Caki2 (cell line): ENCODE measurements at regions not wholly inside any gene's neighbourhood (a gene's known extent, or its start where the extent isn't known, plus 50 kb on each side); places are given as distances from the start of the nearest gene placed in this dataset.
A peak's percentile ranks its signal among the peaks of the same experiment; 100 is the strongest.

Experiments
- DNase-seq: peaks from one replicate; pipeline ENCODE4 v3.0.0-alpha.2; 2015; ENCODE audit warnings: low read depth
- in situ Hi-C: cut with HindIII; loops from 2 replicates; pipeline ENCODE4 v1.10.0; 2016; ENCODE audit warnings: low sequenced_read_pairs, low pct_unique_long_range_greater_than_20kb, mixed read lengths

- in situ Hi-C loops, result no loop called here
- DNase-seq, result peak; percentile 17
Observed at GRCh38 chr5:71960195-71960594, 147.1 kb upstream of the MAP1B start.

DNA sequence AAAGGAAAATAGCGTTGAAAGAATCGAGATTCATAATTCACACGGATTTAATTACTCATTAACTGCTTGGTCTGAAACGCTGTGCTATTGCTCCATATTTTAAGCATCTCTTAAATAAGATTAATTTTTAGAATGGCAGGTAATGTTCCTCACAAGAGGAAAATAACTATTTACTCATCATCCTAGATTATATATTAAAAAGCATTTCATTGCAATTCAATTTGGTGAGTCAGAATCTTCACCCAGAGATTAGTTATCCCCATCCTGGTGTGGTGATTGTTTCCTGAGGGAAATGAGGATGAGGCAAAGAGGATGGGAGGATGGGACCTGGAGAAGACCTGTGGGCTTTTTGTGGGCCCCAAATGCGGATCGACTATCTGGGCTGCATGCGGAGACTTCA is 145.5 kb upstream of the MAP1B start:
- DNase-seq, result no peak
- in situ Hi-C loops, result no loop called here

- in situ Hi-C loops, result no loop called here
- no peak for DNase-seq
Observed at GRCh38 chr5:71969460-71969859, 137.8 kb upstream of the MAP1B start.

DNA sequence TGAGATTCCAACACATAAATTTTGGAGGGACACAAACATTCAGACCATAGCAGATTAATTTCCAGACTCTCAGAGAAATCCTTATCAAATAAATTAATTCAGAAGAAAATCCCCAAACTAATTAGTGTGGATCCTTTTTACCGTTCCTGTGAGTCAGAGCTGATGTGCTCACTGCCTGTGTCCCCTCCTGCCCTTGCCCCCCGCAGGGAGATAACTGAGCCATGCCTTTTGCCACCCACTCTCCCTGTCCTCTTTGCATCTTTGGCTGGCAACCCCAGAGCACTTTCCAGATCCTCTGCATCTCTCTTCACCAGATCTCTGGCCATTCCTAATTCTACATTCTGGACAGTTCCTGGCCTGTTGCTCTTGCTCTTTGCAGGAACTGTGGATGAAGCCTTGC is 135.4 kb upstream of the MAP1B start:
- no peak for DNase-seq
- in situ Hi-C loops, result no loop called here

GRCh38 chr5:71972777-71973473 is 134.3 kb upstream of the MAP1B start:
- DNase-seq, result no peak
- in situ Hi-C loops, result no loop called here

GRCh38 chr5:71973563-71973962 is 133.7 kb upstream of the MAP1B start:
- DNase-seq, result no peak
- in situ Hi-C loops, result no loop called here

- no peak for DNase-seq
- in situ Hi-C loops, result no loop called here
Observed at GRCh38 chr5:71974165-71974564, 133.1 kb upstream of the MAP1B start.

- in situ Hi-C loops, result no loop called here
- no peak for DNase-seq
Observed at GRCh38 chr5:71974622-71975021, 132.7 kb upstream of the MAP1B start.

GRCh38 chr5:71976449-71976848 is 130.8 kb upstream of the MAP1B start:
- DNase-seq, result no peak
- in situ Hi-C loops, result no loop called here

DNA sequence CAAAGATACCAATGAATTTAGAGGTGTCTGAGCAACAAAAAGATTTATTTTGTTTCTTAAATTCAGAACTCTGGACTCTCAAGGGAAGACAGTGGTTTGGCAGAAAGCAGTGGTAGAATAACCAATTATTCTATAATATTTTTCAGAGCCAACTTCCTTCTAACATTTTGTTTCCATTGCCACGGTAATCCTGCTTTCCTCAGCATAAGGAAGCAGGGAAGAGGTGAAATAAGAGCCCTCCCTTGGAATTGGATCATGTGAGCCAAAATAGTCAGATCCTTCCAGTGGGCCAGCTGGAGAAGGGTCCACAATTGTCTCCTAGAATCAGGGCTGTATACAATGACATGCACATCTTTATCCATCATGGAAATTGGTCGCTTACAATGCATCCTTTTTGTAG is 130.0 kb upstream of the MAP1B start:
- in situ Hi-C loops, result no loop called here
- DNase-seq, result no peak

DNA sequence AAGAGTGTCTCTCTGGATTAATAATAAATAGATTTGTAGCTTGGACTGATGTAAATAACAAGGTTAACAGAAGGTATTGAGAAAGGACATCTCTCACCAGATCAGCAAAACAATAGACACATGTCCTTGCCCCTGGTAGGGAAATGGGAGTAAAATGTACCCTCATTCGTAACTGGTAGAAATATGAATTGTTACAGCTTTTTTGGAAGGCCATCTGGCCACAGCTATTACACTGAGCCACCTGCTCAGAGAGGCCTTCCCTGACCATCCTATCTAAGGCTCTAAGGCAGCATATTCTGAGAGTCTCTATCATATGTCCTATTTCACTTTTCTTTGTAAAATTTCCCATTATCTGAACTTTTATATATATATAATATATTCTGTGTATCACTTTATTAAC is 129.1 kb upstream of the MAP1B start:
- in situ Hi-C loops, result no loop called here
- DNase-seq, result no peak

DNA sequence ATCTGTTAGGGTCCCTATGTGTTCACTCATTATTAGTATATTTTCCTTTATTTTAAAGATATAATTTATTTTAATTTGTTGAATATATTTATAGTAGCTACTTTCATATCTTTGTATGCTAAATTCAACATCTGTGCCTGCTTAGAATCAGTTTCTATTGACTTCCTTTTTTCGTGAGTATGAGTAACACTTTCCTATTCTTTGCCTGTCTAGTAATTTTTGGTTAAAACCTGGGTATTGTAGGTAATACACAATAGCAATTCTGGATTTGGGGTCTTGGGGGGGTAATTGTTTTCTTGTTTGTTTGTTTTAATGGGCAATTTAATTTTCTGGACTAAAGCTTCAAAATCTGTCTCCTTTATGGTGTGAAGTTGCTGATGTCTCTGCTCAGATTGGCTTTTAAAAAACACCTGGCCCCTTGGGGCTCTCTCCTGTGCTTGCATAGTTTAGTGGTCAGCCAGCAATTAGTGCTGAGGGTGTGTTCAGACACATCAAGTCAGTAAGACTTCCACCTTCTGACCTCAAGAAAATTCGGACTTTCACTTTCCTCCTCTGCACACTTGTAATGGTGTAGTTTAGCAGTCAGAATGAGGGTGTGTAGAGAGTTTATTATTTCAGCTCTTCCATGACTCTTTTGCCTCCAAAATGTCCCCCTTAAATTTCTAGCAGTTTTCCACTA is 124.4 kb upstream of the MAP1B start:
- no peak for DNase-seq
- in situ Hi-C loops, result no loop called here

GRCh38 chr5:71986101-71986500 is 121.2 kb upstream of the MAP1B start:
- DNase-seq, result no peak
- in situ Hi-C loops, result no loop called here

DNA sequence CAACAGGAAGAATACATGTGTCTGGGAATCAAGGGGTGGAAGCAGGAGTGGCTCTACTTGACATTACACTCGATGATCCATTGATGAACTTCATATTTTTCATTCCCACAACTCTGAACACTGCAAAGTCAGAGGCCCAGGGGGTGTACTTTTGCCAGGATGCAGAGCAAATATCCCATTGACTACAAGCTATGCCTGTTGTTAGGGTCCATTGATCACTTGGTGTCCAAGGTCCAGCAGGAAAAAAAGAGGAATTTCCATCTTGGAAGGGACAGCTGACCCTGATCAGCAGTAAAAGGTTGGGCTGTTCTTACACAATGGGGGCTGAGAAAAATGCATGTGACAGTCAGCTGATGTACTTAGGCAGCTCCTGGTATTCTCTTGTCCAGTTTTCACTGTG is 118.5 kb upstream of the MAP1B start:
- no peak for DNase-seq
- in situ Hi-C loops, result no loop called here

DNA sequence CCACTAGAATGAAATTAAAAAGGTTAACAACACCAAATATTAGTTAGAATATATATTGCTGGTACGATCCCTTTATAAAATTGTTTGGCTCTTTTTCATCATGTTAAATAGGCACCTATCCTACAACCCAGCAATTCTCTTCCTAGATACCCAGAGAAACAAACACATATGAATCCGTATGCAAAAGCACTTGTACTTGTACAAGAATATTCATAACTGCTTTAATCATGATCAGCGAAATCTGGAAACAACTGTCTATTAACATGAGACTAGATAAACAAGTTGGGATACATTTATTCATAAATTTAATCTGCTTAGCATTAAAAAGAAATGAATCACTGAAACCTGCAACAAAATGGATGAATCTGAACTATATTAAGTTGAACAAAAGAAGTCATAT is 113.7 kb upstream of the MAP1B start:
- no peak for DNase-seq
- in situ Hi-C loops, result no loop called here

- no peak for DNase-seq
- in situ Hi-C loops, result no loop called here
Observed at GRCh38 chr5:71996789-71997188, 110.5 kb upstream of the MAP1B start.

DNA sequence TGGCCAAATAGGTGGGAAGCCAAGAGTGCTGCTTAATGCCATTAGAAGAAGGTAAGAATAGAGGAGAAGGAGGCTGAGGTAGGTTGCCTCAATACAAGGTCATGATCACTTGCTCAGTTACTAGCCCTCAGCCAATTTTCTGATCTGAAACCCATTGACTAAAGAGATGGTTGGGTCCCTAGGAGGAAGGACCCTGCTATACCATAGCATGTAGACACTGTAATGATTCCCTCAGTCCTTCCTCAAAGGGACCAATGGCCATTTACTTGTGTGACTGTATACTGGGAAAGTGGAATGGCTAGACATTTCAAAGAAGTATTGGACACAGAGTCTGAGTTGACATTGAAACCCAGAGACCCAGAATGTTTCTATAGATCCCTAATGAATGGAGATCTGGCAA is 108.5 kb upstream of the MAP1B start:
- in situ Hi-C loops, result no loop called here

DNA sequence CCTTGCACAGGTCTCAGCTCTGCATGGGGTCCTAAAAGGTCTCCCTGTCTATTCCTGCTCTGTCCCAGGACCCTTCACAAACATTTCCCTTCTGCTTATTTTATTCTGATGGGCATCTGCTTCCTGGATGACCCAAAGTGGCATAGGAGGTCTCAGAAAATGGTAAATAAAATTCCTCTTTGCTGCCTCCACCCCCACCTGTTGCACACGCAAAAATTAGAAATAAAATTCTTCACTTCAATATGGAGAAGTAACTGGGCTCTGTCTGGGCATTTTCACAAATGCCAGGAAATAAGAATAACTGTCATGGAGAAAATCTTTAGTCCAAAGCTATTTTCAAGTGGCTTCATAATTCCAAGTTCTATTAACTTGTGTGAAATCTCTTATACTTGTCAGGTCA is 106.6 kb upstream of the MAP1B start:
- no peak for DNase-seq
- in situ Hi-C loops, result no loop called here

More for the DNA sequence above, 108.5 kb upstream of the MAP1B start:
- no peak for DNase-seq

DNA sequence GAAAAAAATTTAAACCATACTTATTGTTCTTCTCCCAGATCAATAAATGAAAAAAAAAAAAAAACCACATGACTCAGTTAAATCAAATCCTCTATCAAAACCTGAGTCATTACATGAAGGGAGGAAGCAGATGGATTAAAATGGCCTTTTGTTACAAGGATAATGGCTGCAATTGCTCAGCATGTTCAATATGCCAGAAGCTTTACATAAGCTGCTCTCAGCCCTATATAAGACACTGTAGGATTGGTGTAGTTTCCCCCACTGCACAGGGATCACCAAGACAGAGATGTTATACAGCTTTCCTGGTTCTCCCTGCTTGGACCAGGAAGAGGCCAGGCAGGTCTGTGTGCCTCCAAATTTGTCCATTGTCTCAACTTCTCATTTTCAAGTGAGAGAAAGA is 101.6 kb upstream of the MAP1B start:
- DNase-seq, result no peak
- in situ Hi-C loops, result no loop called here

DNA sequence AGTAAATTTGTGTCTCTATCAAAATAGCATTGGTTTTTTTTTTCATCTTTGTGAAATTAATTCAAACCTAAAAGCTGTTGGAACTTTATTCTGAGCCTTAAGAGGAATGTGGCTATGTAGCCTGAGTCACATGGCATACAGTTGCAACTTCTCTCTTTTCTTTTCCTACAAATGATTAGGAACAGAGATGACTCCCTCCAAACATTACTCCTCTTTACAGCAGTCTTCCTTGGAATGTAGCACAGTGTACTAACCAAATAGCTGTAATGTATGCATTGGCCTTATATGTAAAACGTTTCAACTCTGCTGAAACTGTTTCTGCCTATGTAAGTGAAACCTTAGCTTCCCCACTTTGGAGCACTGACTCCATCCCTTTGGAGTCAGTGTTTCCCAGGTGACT is 100.9 kb upstream of the MAP1B start:
- in situ Hi-C loops, result no loop called here
- no peak for DNase-seq
